ENCODE measurements at regions not wholly inside any gene's neighbourhood (a gene's known extent, or its start where the extent isn't known, plus 50 kb on each side); places are given as distances from the start of the nearest gene placed in this dataset.

DNA sequence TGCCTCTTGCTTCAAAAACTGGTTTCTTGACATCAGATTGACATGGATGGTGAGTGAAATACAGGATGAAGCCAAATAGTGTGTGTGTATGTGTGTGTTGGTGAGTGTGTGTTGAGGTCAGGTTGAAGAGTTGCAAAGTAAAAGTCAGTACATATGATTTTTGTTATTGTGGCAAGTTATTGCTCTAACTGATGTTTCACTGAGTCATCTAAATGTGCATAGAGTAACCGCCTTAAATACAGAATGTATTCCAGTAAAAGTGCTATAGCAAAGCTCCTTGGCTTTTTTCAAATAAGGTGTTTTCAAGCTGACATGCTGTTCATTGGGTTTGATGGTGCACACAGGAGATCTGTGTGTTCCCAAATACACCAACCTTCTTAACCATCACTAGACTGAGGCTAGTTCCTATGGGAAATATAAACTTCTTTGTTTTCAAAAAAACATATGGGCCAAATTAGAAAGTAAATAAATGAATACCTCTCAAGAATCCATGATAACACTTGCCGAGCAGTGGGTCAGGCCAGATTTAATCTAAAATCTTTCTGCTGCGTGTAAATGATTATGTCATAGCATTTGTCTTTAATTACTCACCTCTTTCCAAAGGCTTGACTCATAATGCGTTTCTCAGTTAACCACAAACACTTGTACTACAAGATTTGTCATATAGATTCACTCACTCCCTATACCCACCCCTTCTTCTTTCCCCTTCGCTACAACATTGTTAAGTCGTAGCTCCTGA lies 151.1 kb downstream of the LYPLAL1 start:
- TF ChIP-seq CTCF (conservative IDR thresholded peaks at IDR 0.05; ENCODE audit: low read length): no peak
- TF ChIP-seq EZH2phosphoT487 (IDR thresholded peaks at IDR 0.05; ENCODE audit: borderline replicate concordance): no peak
